DND-41 (cell line): ENCODE measurements at regions not wholly inside any gene's neighbourhood (a gene's known extent, or its start where the extent isn't known, plus 50 kb on each side); places are given as distances from the start of the nearest gene placed in this dataset.

Experiments used
- ATAC-seq: fragments of 200-7000 bp; cut with Tn5 transposase; 3 replicates; pipeline ENCODE4 v1.9.1; 2021; ENCODE audit warnings: low read depth; ENCODE audit not compliant: insufficient read depth
- DNase-seq: peaks from one replicate; pipeline ENCODE4 v3.0.0-alpha.2; 2020
- H2AFZ ChIP-seq: 2 replicates; pipeline ENCODE4 v1.6.0; 2012; ENCODE audit warnings: low read depth, low read length
- H3K27ac ChIP-seq: 2 replicates; pipeline ENCODE4 v1.5.1; 2012; ENCODE audit warnings: low read length, inconsistent platforms
- H3K27me3 ChIP-seq: fragments of 200-600 bp; sonication (generic); 2 replicates; pipeline ENCODE4 v1.6.0; 2012; ENCODE audit warnings: low read length, mild to moderate bottlenecking, inconsistent platforms; ENCODE audit not compliant: insufficient read depth, poor library complexity
- H3K36me3 ChIP-seq: 2 replicates; pipeline ENCODE4 v1.5.1; 2012; ENCODE audit warnings: low read length, inconsistent platforms; ENCODE audit not compliant: insufficient read depth
- H3K4me1 ChIP-seq: 2 replicates; pipeline ENCODE4 v1.5.1; 2012; ENCODE audit warnings: mild to moderate bottlenecking, low read length; ENCODE audit not compliant: insufficient read depth
- H3K4me2 ChIP-seq: 2 replicates; pipeline ENCODE4 v1.6.0; 2012; ENCODE audit warnings: mild to moderate bottlenecking, moderate library complexity, low read length, inconsistent platforms; ENCODE audit not compliant: insufficient read depth
- H3K4me3 ChIP-seq, 2 experiments: fragments of 200-600 bp in 1 of 2; shearing (Covaris generic) in 1 of 2; 2 replicates each; pipeline ENCODE4 v1.5.1; 2012 to 2016; ENCODE audit warnings: inconsistent platforms in 2 of 2, low read length in 2 of 2, mild to moderate bottlenecking in 2 of 2, low read depth in 1 of 2, moderate library complexity in 1 of 2
- H3K79me2 ChIP-seq: 2 replicates; pipeline ENCODE4 v1.6.0; 2012; ENCODE audit warnings: low read length, inconsistent platforms; ENCODE audit not compliant: insufficient read depth
- H3K9ac ChIP-seq: 2 replicates; pipeline ENCODE4 v1.6.0; 2012; ENCODE audit warnings: low read depth, mild to moderate bottlenecking, inconsistent platforms, low read length, moderate library complexity
- H3K9me3 ChIP-seq: 2 replicates; pipeline ENCODE4 v1.5.1; 2012; ENCODE audit warnings: low read length, moderate library complexity, mild to moderate bottlenecking, inconsistent platforms; ENCODE audit not compliant: insufficient read depth, severe bottlenecking
- H4K20me1 ChIP-seq: 2 replicates; pipeline ENCODE4 v1.6.0; 2012; ENCODE audit warnings: low read length; ENCODE audit not compliant: insufficient read depth
- EZH2 ChIP-seq: IDR thresholded peaks from 3 replicates; pipeline ENCODE4 v1.6.1; 2012; ENCODE audit warnings: borderline replicate concordance, low read depth, mild to moderate bottlenecking, moderate library complexity, low read length, inconsistent platforms; ENCODE audit not compliant: severe bottlenecking
- TF ChIP-seq, protein P1 (sequence below): IDR thresholded peaks from 2 replicates; pipeline ENCODE4 v1.5.1; 2012; ENCODE audit warnings: borderline replicate concordance, low read length, moderate library complexity, mild to moderate bottlenecking; ENCODE audit not compliant: poor library complexity, severe bottlenecking; ENCODE audit errors: extremely low read depth

DNA sequence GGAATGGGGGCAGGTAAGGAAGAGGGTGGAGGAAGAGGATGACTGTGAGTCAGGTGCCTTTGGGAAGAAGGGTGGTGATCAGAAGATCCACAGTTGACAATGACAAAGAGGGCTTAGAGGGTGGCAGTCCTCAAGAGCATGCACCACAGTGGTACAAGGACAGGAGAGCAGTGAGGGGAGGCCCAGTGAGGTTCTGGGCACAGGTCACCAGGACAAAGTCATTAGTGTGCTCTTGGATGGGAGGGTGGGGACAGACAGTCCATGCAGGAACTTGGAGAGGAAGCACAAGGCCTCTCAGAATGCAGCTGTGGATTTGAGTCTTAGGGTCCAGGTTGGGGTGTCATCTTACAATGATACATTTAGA, 75.1 kb downstream of the RHOU start:
- Histone ChIP-seq H4K20me1 (no peaks in the 10 kb centered on the region), H3K9me3 (no peaks in the 10 kb centered on the region), H3K27ac (no peak overlapping the region), H3K27me3 (peaks cover 3% of the 10 kb centered on the region), H3K9ac (no peak overlapping the region), H3K79me2 (no peaks in the 10 kb centered on the region), H3K4me1 (no peaks in the 10 kb centered on the region), H3K36me3 (no peaks in the 10 kb centered on the region), H2AFZ (no peak overlapping the region), H3K4me2 (no peak overlapping the region), H3K4me3 (no peak overlapping the region)
- no peak for TF ChIP-seq EZH2
- TF ChIP-seq, protein P1, sequence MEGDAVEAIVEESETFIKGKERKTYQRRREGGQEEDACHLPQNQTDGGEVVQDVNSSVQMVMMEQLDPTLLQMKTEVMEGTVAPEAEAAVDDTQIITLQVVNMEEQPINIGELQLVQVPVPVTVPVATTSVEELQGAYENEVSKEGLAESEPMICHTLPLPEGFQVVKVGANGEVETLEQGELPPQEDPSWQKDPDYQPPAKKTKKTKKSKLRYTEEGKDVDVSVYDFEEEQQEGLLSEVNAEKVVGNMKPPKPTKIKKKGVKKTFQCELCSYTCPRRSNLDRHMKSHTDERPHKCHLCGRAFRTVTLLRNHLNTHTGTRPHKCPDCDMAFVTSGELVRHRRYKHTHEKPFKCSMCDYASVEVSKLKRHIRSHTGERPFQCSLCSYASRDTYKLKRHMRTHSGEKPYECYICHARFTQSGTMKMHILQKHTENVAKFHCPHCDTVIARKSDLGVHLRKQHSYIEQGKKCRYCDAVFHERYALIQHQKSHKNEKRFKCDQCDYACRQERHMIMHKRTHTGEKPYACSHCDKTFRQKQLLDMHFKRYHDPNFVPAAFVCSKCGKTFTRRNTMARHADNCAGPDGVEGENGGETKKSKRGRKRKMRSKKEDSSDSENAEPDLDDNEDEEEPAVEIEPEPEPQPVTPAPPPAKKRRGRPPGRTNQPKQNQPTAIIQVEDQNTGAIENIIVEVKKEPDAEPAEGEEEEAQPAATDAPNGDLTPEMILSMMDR: no peak
- ATAC-seq (no peak), DNase-seq (no peak)

DNA sequence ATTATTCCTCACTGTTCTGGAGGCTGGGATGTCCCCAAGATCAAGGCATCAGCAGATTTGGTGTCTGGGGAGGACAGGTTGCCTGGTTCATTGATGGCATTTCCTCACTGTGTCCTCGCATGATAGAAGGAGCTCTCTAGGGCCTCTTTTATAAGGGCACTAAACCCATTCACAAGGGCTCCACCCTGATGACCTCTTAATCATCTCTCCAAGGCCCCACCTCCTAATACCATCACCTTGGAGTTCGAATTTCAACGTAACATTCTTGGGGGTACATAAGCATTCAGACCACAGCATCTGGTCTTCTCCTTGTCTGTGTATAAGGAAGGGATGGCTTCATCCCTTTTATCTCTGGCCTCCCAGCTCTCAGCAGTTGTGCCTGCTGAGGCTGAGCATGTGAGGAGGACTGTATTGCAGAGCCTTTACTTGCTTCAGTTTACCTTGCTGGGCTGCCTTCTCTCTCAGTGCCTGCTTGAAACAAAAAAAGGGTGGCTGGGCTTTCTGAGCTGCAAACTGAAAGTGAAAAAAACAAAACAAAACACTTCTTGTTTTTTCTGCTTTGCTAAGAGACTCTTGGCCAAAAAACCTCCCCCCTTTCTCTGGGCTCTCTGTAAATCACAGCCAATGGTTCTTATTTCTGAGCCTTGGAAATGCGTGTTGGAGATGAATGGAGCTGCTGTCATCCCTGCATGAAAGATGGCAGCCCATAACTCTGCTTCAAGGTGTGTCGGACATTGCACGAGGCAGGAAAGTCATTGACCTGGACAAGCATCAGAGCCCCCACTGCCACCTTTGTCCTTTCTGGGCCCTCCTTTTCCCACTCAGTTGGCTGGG, 75.8 kb downstream of the RHOU start:
- Histone ChIP-seq H3K9ac (no peak overlapping the region), H3K79me2 (no peaks in the 10 kb centered on the region), H3K4me3 (no peak overlapping the region), H3K27me3 (no peaks in the 10 kb centered on the region), H3K4me1 (no peaks in the 10 kb centered on the region), H3K9me3 (no peaks in the 10 kb centered on the region), H4K20me1 (no peaks in the 10 kb centered on the region), H3K27ac (no peak overlapping the region), H3K4me2 (no peak overlapping the region), H3K36me3 (no peaks in the 10 kb centered on the region), H2AFZ (no peak overlapping the region)
- DNase-seq (no peak), ATAC-seq (no peak)
- TF ChIP-seq EZH2: no peak
- TF ChIP-seq, protein P1: no peak

DNA sequence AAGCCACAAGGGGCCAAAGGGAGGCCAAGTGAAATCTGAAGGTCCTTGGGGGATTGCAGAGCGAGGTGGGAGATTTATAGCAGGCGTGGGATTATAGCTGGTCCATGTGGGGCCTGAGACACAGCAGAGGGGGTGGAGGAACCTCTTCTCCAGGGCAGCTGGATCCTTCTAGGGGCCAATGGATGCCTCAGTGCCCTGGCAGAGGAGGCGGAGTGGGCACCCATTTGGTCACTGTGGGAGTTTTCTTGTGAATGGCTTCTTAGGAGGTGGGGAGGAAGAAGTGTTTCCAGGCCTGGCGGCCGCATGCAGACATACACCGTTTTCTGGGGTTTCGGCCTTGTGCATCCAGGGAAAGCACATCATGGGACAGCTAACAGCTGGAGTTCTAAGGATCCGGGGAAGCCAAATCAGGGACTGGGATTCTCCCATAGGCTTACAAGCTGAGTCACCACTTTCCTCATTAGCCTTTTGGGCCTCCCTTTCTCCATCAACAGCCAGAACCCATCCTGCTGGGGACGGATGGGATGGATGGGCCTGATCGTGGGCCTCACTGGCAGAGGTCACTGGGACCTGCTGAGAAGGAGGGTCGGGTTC, 76.5 kb downstream of the RHOU start:
- Histone ChIP-seq H4K20me1 (no peaks in the 10 kb centered on the region), H3K4me1 (no peaks in the 10 kb centered on the region), H3K9me3 (no peaks in the 10 kb centered on the region), H3K4me2 (no peak overlapping the region), H2AFZ (no peak overlapping the region), H3K79me2 (no peaks in the 10 kb centered on the region), H3K27ac (no peak overlapping the region), H3K9ac (no peak overlapping the region), H3K27me3 (no peaks in the 10 kb centered on the region), H3K4me3 (no peak overlapping the region), H3K36me3 (no peaks in the 10 kb centered on the region)
- DNase-seq: no peak
- no peak for ATAC-seq
- TF ChIP-seq, protein P1: no peak
- TF ChIP-seq EZH2: no peak
